ENCODE measurements at regions not wholly inside any gene's neighbourhood (a gene's known extent, or its start where the extent isn't known, plus 50 kb on each side); places are given as distances from the start of the nearest gene placed in this dataset.

GRCh38 chrX:46340696-46341095, 204.5 kb downstream of the ZNF674 start:
- DNase-seq (no peak), FAIRE-seq (no peak)
- Histone ChIP-seq H3K4me1 (ENCODE audit: control insufficient read depth in 3 of 3, insufficient read depth in 2 of 3, low read depth in 1 of 3, low read length in 2 of 3) (peaks cover 0 to 2% (median 0%) of the 10 kb centered on the region in 3 donors), H3K36me3 (ENCODE audit: control insufficient read depth in 3 of 3, insufficient read depth in 2 of 3, low read depth in 1 of 3, low read length in 3 of 3) (no peaks in the 10 kb centered on the region), H3K27ac (ENCODE audit: low read depth in 1 of 3, low read length in 2 of 3) (no peak overlapping the region), H3K27me3 (ENCODE audit: control insufficient read depth in 3 of 3, insufficient read depth in 3 of 3, low read length in 3 of 3) (no peaks in the 10 kb centered on the region), H3K4me3 (ENCODE audit: low read depth in 1 of 3, low read length in 3 of 3) (no peak overlapping the region), H3K9me3 (ENCODE audit: control insufficient read depth in 2 of 2, insufficient read depth in 1 of 2, low read depth in 1 of 2, low read length in 1 of 2) (no peaks in the 10 kb centered on the region)

- H3K9me3 ChIP-seq (ENCODE audit: control insufficient read depth in 2 of 2, insufficient read depth in 1 of 2, low read depth in 1 of 2, low read length in 1 of 2), result peaks cover 0 to 12% of the 10 kb centered on the region in 2 donors
- H3K4me1 ChIP-seq (ENCODE audit: control insufficient read depth in 3 of 3, insufficient read depth in 2 of 3, low read depth in 1 of 3, low read length in 2 of 3), result no peaks in the 10 kb centered on the region
- FAIRE-seq (no peak), DNase-seq (peak in 1 of 2 donors; percentile 70)
- 12 to 58% (median 45%) methylated on average over 4 to 5 of the region's 5 CpGs for WGBS, 3 donors
- no peaks in the 10 kb centered on the region for H3K27me3 ChIP-seq (ENCODE audit: control insufficient read depth in 3 of 3, insufficient read depth in 3 of 3, low read length in 3 of 3)
- peak overlapping the region in 1 of 3 donors; percentile 10 for H3K4me3 ChIP-seq (ENCODE audit: low read depth in 1 of 3, low read length in 3 of 3)
- no peaks in the 10 kb centered on the region for H3K36me3 ChIP-seq (ENCODE audit: control insufficient read depth in 3 of 3, insufficient read depth in 2 of 3, low read depth in 1 of 3, low read length in 3 of 3)
- peak overlapping the region in 2 of 3 donors; percentile 6 to 80 for H3K27ac ChIP-seq (ENCODE audit: low read depth in 1 of 3, low read length in 2 of 3)
These were observed 211.7 kb downstream of the ZNF674 start for GRCh38 chrX:46333550-46333949.

GRCh38 chrX:46330981-46331380, 214.2 kb downstream of the ZNF674 start:
- no peak for FAIRE-seq

GRCh38 chrX:46330513-46330912, 214.7 kb downstream of the ZNF674 start:
- no peaks in the 10 kb centered on the region for H3K27me3 ChIP-seq (ENCODE audit: control insufficient read depth in 3 of 3, insufficient read depth in 3 of 3, low read length in 3 of 3)
- no peaks in the 10 kb centered on the region for H3K36me3 ChIP-seq (ENCODE audit: control insufficient read depth in 3 of 3, insufficient read depth in 2 of 3, low read depth in 1 of 3, low read length in 3 of 3)
- 59 to 79% (median 68%) methylated on average over 2 of the region's 2 CpGs for WGBS, 3 donors
- DNase-seq (no peak), FAIRE-seq (no peak)
- peaks cover 0 to 24% (median 4%) of the 10 kb centered on the region in 3 donors for H3K4me1 ChIP-seq (ENCODE audit: control insufficient read depth in 3 of 3, insufficient read depth in 2 of 3, low read depth in 1 of 3, low read length in 2 of 3)
- H3K9me3 ChIP-seq (ENCODE audit: control insufficient read depth in 2 of 2, insufficient read depth in 1 of 2, low read depth in 1 of 2, low read length in 1 of 2), result peaks cover 0 to 12% of the 10 kb centered on the region in 2 donors
- no peak overlapping the region for H3K4me3 ChIP-seq (ENCODE audit: low read depth in 1 of 3, low read length in 3 of 3)
- H3K27ac ChIP-seq (ENCODE audit: low read depth in 1 of 3, low read length in 2 of 3), result no peak overlapping the region

More at GRCh38 chrX:46330981-46331380, 214.2 kb downstream of the ZNF674 start:
- Histone ChIP-seq H3K9me3 (ENCODE audit: control insufficient read depth in 2 of 2, insufficient read depth in 1 of 2, low read depth in 1 of 2, low read length in 1 of 2) (peaks cover 0 to 12% of the 10 kb centered on the region in 2 donors), H3K27me3 (ENCODE audit: control insufficient read depth in 3 of 3, insufficient read depth in 3 of 3, low read length in 3 of 3) (no peaks in the 10 kb centered on the region), H3K4me1 (ENCODE audit: control insufficient read depth in 3 of 3, insufficient read depth in 2 of 3, low read depth in 1 of 3, low read length in 2 of 3) (peaks cover 0 to 19% (median 3%) of the 10 kb centered on the region in 3 donors), H3K4me3 (ENCODE audit: low read depth in 1 of 3, low read length in 3 of 3) (no peak overlapping the region), H3K27ac (ENCODE audit: low read depth in 1 of 3, low read length in 2 of 3) (no peak overlapping the region), H3K36me3 (ENCODE audit: control insufficient read depth in 3 of 3, insufficient read depth in 2 of 3, low read depth in 1 of 3, low read length in 3 of 3) (no peaks in the 10 kb centered on the region)
- no peak for DNase-seq

- FAIRE-seq (no peak), DNase-seq (no peak)
- no peak overlapping the region for H3K4me3 ChIP-seq (ENCODE audit: low read depth in 1 of 3, low read length in 3 of 3)
- peaks cover 0 to 16% of the 10 kb centered on the region in 2 donors for H3K9me3 ChIP-seq (ENCODE audit: control insufficient read depth in 2 of 2, insufficient read depth in 1 of 2, low read depth in 1 of 2, low read length in 1 of 2)
- peak overlapping the region; percentile 9 to 90 (median 87) for H3K27ac ChIP-seq (ENCODE audit: low read depth in 1 of 3, low read length in 2 of 3)
- H3K27me3 ChIP-seq (ENCODE audit: control insufficient read depth in 3 of 3, insufficient read depth in 3 of 3, low read length in 3 of 3), result no peaks in the 10 kb centered on the region
- WGBS, 3 donors, result 62 to 75% (median 75%) methylated on average over 1 of the region's 1 CpG
- H3K4me1 ChIP-seq (ENCODE audit: control insufficient read depth in 3 of 3, insufficient read depth in 2 of 3, low read depth in 1 of 3, low read length in 2 of 3), result peaks cover 0 to 33% (median 6%) of the 10 kb centered on the region in 3 donors
- H3K36me3 ChIP-seq (ENCODE audit: control insufficient read depth in 3 of 3, insufficient read depth in 2 of 3, low read depth in 1 of 3, low read length in 3 of 3), result no peaks in the 10 kb centered on the region
These were observed 217.1 kb downstream of the ZNF674 start for GRCh38 chrX:46328133-46328532.

GRCh38 chrX:46327566-46328115, 217.6 kb downstream of the ZNF674 start:
- 17 to 41% (median 24%) methylated on average over 7 of the region's 7 CpGs for WGBS, 3 donors
- H3K27ac ChIP-seq (ENCODE audit: low read depth in 1 of 3, low read length in 2 of 3), result peak overlapping the region; percentile 50 to 90 (median 87)

GRCh38 chrX:46326161-46326560, 219.1 kb downstream of the ZNF674 start:
- FAIRE-seq, result no peak
- Histone ChIP-seq H3K36me3 (ENCODE audit: control insufficient read depth in 3 of 3, insufficient read depth in 2 of 3, low read depth in 1 of 3, low read length in 3 of 3) (no peaks in the 10 kb centered on the region), H3K4me3 (ENCODE audit: low read depth in 1 of 3, low read length in 3 of 3) (no peak overlapping the region), H3K9me3 (ENCODE audit: control insufficient read depth in 2 of 2, insufficient read depth in 1 of 2, low read depth in 1 of 2, low read length in 1 of 2) (peaks cover 0 to 13% of the 10 kb centered on the region in 2 donors), H3K27ac (ENCODE audit: low read depth in 1 of 3, low read length in 2 of 3) (peak overlapping the region; percentile 43 to 87 (median 60)), H3K27me3 (ENCODE audit: control insufficient read depth in 3 of 3, insufficient read depth in 3 of 3, low read length in 3 of 3) (no peaks in the 10 kb centered on the region), H3K4me1 (ENCODE audit: control insufficient read depth in 3 of 3, insufficient read depth in 2 of 3, low read depth in 1 of 3, low read length in 2 of 3) (peaks cover 0 to 50% (median 8%) of the 10 kb centered on the region in 3 donors)
- 19 to 42% (median 39%) methylated on average over 3 of the region's 3 CpGs for WGBS, 3 donors
- no peak for DNase-seq

More at GRCh38 chrX:46327566-46328115, 217.6 kb downstream of the ZNF674 start:
- Histone ChIP-seq H3K36me3 (ENCODE audit: control insufficient read depth in 3 of 3, insufficient read depth in 2 of 3, low read depth in 1 of 3, low read length in 3 of 3) (no peaks in the 10 kb centered on the region), H3K4me1 (ENCODE audit: control insufficient read depth in 3 of 3, insufficient read depth in 2 of 3, low read depth in 1 of 3, low read length in 2 of 3) (peaks cover 0 to 36% (median 6%) of the 10 kb centered on the region in 3 donors), H3K27me3 (ENCODE audit: control insufficient read depth in 3 of 3, insufficient read depth in 3 of 3, low read length in 3 of 3) (no peaks in the 10 kb centered on the region), H3K9me3 (ENCODE audit: control insufficient read depth in 2 of 2, insufficient read depth in 1 of 2, low read depth in 1 of 2, low read length in 1 of 2) (peaks cover 0 to 19% of the 10 kb centered on the region in 2 donors), H3K4me3 (ENCODE audit: low read depth in 1 of 3, low read length in 3 of 3) (peak overlapping the region in 2 of 3 donors; percentile 18 to 20)
- DNase-seq (peak; percentile 57 to 76), FAIRE-seq (no peak)

GRCh38 chrX:46325312-46325877, 219.8 kb downstream of the ZNF674 start:
- no peaks in the 10 kb centered on the region for H3K36me3 ChIP-seq (ENCODE audit: control insufficient read depth in 3 of 3, insufficient read depth in 2 of 3, low read depth in 1 of 3, low read length in 3 of 3)
- H3K27ac ChIP-seq (ENCODE audit: low read depth in 1 of 3, low read length in 2 of 3), result peak overlapping the region; percentile 15 to 87 (median 15)
- H3K4me1 ChIP-seq (ENCODE audit: control insufficient read depth in 3 of 3, insufficient read depth in 2 of 3, low read depth in 1 of 3, low read length in 2 of 3), result peaks cover 0 to 56% (median 11%) of the 10 kb centered on the region in 3 donors
- peaks cover 0 to 10% of the 10 kb centered on the region in 2 donors for H3K9me3 ChIP-seq (ENCODE audit: control insufficient read depth in 2 of 2, insufficient read depth in 1 of 2, low read depth in 1 of 2, low read length in 1 of 2)
- FAIRE-seq, result no peak
- peak in 1 of 2 donors; percentile 55 for DNase-seq
- no peak overlapping the region for H3K4me3 ChIP-seq (ENCODE audit: low read depth in 1 of 3, low read length in 3 of 3)
- WGBS, 3 donors, result 14 to 40% (median 16%) methylated on average over 5 of the region's 5 CpGs
- H3K27me3 ChIP-seq (ENCODE audit: control insufficient read depth in 3 of 3, insufficient read depth in 3 of 3, low read length in 3 of 3), result no peaks in the 10 kb centered on the region
